Tongue (tissue), 1 donor: ENCODE measurements at regions not wholly inside any gene's neighbourhood (a gene's known extent, or its start where the extent isn't known, plus 50 kb on each side); places are given as distances from the start of the nearest gene placed in this dataset.

Source experiments
- DNase-seq: peaks from one replicate; pipeline ENCODE4 v3.0.0-alpha.2; 2015

- no peak for DNase-seq
Observed at GRCh38 chr21:40990366-40990765, 143.4 kb upstream of the DSCAM start.

GRCh38 chr21:40997831-40998230 lies 150.9 kb upstream of the DSCAM start:
- DNase-seq: no peak

- DNase-seq: no peak
Observed at GRCh38 chr21:41000838-41001237, 153.9 kb upstream of the DSCAM start.

GRCh38 chr21:41006636-41007035 lies 159.7 kb upstream of the DSCAM start:
- DNase-seq: no peak

- DNase-seq: no peak
Observed at GRCh38 chr21:41008351-41008750, 159.6 kb upstream of the BACE2 start.

- no peak for DNase-seq
Observed at GRCh38 chr21:41008974-41009373, 159.0 kb upstream of the BACE2 start.

GRCh38 chr21:41009398-41010100 lies 158.4 kb upstream of the BACE2 start:
- no peak for DNase-seq

GRCh38 chr21:41010101-41010435 lies 157.9 kb upstream of the BACE2 start:
- no peak for DNase-seq

- peak; percentile 38 for DNase-seq
Observed at GRCh38 chr21:41011098-41011731, 156.7 kb upstream of the BACE2 start.

GRCh38 chr21:41011951-41012366 lies 156.0 kb upstream of the BACE2 start:
- peak; percentile 43 for DNase-seq

- no peak for DNase-seq
Observed at GRCh38 chr21:41012425-41012824, 155.5 kb upstream of the BACE2 start.

GRCh38 chr21:41016472-41016871 lies 151.5 kb upstream of the BACE2 start:
- no peak for DNase-seq

GRCh38 chr21:41018431-41018830 lies 149.5 kb upstream of the BACE2 start:
- no peak for DNase-seq

GRCh38 chr21:41023936-41024335 lies 144.0 kb upstream of the BACE2 start:
- DNase-seq: no peak

- DNase-seq: no peak
Observed at GRCh38 chr21:41024341-41024740, 143.6 kb upstream of the BACE2 start.

- DNase-seq: peak; percentile 48
Observed at GRCh38 chr21:41024746-41025254, 143.2 kb upstream of the BACE2 start.

- DNase-seq: no peak
Observed at GRCh38 chr21:41029571-41029970, 138.4 kb upstream of the BACE2 start.

- DNase-seq: no peak
Observed at GRCh38 chr21:41031701-41032220, 136.2 kb upstream of the BACE2 start.

GRCh38 chr21:41032541-41032940 lies 135.4 kb upstream of the BACE2 start:
- no peak for DNase-seq

GRCh38 chr21:41037212-41037611 lies 130.7 kb upstream of the BACE2 start:
- no peak for DNase-seq

GRCh38 chr21:41037936-41038335 lies 130.0 kb upstream of the BACE2 start:
- DNase-seq: no peak

- no peak for DNase-seq
Observed at GRCh38 chr21:41043014-41043413, 124.9 kb upstream of the BACE2 start.

- DNase-seq: peak; percentile 50
Observed at GRCh38 chr21:41045534-41046268, 122.3 kb upstream of the BACE2 start.
